Erythroblast (primary cell): ENCODE measurements at regions not wholly inside any gene's neighbourhood (a gene's known extent, or its start where the extent isn't known, plus 50 kb on each side); places are given as distances from the start of the nearest gene placed in this dataset.
"Not testable (repeated sequence)": the region's sequence is repeated elsewhere in the genome, so short reads cannot be mapped to it uniquely, and the experiment has no call there.

Experiments used
- DNase-seq, 2 experiments: peaks; one replicate each; lab custom pipeline; 2025; lab: John Stamatoyannopoulos, UW
- GATA1 ChIP-seq: IDR thresholded peaks from 2 replicates; pipeline ENCODE4 v1.6.1; 2011; ENCODE audit warnings: low read depth, mild to moderate bottlenecking, control low read depth, low read length, moderate library complexity
- POLR2A ChIP-seq: IDR thresholded peaks from 2 replicates; pipeline ENCODE4 v1.6.1; 2011; ENCODE audit warnings: mild to moderate bottlenecking, low read length

DNA sequence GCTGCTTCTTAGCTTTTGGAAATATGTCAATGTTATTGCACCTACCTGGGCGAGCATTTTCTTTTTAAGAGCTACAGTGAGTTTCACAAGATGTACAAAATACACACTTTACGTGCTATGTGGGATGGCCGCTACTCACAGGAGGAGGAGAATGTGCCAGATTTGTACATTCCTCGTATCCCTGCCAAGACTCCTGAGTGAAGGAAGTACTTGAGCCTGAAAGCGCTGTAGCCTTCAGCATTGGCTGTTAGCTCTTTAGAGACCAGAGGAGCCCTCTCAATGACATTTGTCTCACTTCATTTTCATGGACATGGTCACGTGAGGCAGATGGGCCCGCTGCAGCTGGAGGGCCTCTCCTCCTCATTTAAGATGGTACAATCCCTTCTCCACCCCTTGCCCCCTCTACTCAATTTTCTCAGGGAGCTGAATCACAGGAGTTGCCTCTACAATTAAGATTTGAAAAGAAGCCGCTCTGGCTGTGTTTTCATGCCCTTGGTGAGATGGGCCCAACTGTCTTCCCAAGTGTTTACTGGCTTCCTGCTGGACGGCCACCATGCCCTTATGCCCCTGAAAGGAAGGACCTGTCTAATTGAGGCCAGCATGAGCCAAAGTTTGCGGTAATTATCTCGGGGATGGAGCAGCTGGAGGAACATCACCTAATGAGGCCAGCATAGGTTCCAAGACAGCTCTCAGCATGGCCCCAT, 442.6 kb downstream of the PRDM2 start:
- no peak for DNase-seq
- TF ChIP-seq GATA1 (no peak), POLR2A (no peak)

DNA sequence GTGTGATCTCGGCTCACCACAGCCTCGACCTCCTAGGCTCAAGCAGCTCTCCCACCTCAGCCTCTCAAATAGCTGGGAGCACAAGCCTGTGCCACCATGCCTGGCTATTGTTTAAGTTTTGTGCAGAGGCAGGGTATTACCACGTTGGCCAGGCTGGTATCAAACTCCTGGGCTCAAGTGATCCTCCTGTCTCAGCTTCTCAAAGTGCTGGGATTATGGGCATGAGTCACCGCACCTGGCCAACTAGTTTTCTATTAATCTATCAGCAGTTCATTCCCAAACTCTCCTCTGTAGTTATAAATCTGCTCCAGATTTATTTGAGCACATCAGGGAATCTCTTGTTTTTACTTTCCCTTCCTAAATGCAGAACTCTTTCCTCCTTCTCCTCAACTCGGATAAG, 443.8 kb downstream of the PRDM2 start:
- DNase-seq = no peak
- TF ChIP-seq GATA1 (no peak), POLR2A (no peak)

DNA sequence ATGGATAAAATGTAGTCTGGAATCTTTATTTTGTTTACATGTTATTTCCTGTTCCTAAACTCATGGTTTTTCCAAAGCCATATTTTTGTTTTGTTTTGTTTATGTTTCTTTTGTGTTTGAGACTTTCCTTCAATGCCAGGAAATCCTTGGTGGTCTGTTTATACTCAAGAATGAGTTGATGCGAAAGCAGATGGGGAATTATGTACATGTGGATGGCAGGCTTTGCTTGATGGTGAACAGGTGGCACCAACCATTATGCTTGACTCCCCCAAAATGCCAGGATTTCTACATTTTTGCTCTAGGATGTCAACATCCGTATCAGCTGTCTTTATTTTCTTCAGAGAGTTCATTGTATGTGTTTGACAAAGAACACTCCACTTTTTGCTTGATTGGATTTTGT, 448.5 kb downstream of the PRDM2 start:
- no peak for TF ChIP-seq GATA1
- TF ChIP-seq POLR2A = no peak

DNA sequence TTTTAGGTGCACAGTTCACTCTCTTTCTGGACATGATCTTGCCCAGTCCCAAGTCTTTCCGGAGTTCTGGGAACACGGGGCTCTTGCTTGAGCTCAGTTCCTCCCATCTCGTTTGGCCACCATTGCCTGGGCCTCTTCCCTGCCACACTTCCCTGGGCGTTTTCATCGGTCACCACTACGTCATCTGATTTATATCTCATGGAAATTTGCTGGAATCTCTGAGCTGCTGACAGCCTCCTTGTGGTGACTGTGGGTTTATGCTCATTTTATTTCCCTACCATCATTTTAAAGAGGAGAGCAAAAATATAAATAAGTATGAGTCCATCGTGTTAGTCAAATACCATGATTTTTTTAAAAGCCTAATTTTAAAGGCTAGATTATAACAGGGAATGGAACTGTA, 449.1 kb upstream of the KAZN start:
- no peak for DNase-seq
- TF ChIP-seq GATA1 (no peak), POLR2A (no peak)

More for the DNA sequence above, 448.5 kb downstream of the PRDM2 start:
- no peak for DNase-seq

DNA sequence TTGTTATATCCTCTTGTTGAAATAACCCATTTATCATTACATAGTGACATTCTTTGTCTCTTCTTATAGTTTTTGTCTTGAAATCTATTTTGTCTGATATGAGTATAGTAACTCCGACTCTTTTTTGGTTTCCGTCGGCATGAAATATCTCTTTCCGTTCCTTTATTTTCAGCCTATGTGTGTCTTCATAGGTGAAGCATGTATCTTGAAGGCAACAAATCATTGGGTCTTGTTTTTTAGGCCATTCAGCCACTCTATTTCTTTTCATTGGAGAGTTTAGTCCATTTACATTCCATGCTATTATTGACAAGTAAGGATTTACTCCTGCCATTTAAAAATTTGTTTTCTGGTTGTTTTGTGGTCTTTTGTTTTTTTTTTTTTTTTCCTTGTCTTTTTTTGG, 441.9 kb upstream of the KAZN start:
- TF ChIP-seq POLR2A (no peak), GATA1 (no peak)
- no peak for DNase-seq

DNA sequence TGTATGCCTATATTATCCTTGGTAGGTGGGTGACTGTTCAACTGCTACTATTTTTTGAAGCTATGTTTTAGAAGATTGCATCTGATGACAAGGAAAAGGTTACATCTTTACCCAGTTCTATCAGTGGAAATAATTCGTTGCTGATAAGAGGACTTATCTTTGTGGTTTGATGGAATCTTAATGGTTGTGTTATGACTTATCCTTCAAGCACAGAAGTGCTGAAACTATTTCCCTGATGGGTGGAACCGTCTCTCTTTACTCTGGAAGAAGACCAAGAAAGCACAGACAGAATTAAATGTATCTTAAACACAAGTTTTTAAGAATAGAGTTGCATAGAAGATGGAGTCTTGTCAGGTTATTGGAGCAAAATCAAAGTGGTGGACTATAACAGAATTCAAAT, 437.7 kb upstream of the KAZN start:
- no peak for TF ChIP-seq GATA1
- TF ChIP-seq POLR2A = no peak
- DNase-seq = no peak

DNA sequence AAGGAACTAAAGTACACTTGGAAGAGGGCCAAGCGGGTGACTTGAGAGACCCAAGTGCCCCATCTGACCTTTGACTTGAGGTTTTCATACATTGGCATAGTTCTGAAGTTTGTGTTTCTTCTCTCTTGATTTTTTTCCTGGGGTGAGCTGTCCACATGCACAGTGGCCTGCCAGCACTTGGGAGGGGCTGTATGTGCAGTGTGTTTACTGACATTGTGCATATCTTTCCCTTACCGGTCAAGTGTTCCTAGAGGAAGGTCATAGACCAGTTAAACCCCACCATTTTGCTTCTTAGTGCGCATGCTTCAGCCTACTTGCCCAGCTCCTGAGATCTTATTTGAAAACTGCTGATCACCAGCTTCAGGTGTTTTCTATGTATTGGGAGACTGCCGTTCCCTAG, 435.2 kb upstream of the KAZN start:
- TF ChIP-seq POLR2A (no peak), GATA1 (no peak)
- DNase-seq = no peak

DNA sequence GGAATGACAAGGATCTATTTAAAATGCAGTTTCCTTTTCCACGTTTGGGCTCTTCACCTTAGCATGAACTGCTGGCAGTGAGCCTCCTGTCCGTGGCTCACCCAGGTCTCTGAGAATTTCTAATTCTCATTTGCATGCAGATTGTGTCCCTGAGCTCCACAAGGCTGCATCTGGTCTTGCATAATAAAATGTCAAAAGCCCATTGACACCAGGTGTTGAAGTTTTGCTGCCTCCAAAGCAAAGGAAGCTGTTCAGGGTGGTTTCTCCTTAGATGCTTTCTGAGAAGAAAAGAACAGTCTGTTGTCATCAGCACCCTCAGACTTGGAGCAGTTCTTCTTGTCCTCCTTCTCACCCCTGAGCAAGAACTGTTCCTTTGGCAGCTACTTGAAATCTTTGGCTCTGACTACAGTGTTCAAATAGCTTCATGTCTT, 433.1 kb upstream of the KAZN start:
- no peak for DNase-seq

DNA sequence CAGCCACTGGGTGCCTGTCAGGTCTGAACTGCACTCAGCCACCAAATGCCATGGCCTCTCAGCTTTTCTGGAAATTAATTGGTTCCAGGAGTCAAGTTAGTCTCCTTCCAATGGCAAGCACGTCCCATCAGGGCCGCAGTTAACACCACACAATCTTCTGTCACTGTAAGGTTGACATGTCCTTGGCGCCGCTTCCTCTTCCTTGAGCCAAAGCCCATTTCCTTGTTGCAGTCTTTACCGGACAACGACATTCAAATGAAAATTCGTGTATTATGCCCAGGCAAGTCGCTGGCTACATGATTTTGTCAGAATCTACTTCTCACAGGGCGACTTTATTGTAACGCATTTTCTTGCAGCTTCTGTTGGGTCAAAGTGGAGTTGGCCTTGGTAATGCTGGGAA, 430.6 kb upstream of the KAZN start:
- TF ChIP-seq GATA1 = no peak
- TF ChIP-seq POLR2A = no peak
- DNase-seq = no peak

More for the DNA sequence above, 433.1 kb upstream of the KAZN start:
- TF ChIP-seq POLR2A (no peak), GATA1 (no peak)

DNA sequence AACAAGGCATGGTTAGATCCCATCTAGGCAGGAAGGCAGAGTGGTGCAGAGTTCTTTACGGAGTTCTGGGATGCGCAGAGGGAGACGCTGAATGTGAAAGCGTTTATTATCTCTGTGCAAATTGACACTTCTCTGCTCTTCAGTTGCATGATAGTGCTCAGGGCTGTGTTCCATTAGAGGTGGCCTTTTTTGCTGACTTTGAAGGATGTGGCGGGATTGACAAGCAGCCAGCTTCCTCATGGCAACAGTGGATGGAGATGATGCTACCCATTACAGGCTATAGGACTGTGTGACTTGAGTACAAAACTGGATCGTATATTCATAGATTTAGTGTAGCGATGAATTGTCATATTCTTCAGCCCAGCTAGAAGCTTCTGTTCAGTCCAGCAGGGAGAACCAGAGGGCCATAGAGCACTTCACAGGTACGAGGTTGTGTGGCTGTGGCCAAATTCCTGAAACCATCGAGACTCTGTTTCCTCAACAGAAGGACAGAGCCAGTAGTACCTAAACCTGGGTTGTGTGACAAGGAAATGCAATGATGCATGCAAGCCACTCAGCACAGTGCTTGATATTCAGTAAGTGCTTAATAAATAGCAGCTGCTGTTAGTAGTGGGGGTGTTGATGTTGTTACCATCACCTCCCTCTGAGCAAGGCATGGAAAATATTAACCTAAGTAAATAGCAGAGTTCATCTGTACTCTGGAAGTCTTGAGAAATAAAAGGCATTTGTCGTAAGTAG, 430.0 kb upstream of the KAZN start:
- no peak for TF ChIP-seq GATA1
- no peak for TF ChIP-seq POLR2A
- DNase-seq = no peak

DNA sequence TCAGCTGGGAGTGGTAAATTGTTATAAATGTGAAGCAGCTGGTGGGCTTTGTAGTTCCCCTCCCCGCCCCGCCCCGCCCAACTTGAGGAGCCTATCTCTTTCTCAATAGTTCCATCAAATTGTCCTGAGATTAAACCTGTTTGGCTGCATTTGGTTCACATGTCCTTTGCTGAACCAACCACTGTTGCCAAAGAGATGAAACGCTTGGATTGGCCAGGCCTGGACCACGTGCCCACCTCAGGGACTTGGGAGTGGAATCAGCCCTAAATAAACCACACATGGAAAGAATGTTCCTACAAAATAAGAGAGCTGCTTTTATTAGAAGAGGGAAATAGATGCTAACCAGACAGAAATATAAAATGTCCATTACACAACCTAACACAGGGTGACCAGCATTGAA, 424.9 kb upstream of the KAZN start:
- TF ChIP-seq POLR2A = no peak
- TF ChIP-seq GATA1 = no peak
- DNase-seq = no peak

DNA sequence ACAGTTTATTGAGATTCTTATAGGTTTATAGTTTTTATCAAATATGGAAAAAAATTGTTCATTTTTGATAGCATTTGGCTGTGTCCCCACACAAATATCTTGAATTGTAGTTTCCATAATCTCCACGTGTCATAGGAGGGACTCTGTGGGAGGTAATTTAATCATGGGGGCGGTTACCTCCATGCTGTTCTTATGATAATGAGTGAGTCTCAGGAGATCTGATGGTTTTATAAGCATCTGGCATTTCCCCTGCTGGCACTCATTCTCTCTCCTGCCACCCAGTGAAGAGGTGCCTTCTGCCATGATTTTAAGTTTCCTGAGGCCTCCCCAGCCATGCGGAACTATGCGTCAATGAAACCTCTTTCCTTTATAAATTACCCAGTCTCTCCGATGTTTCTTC, 420.6 kb upstream of the KAZN start:
- DNase-seq = not testable (repeated sequence)

DNA sequence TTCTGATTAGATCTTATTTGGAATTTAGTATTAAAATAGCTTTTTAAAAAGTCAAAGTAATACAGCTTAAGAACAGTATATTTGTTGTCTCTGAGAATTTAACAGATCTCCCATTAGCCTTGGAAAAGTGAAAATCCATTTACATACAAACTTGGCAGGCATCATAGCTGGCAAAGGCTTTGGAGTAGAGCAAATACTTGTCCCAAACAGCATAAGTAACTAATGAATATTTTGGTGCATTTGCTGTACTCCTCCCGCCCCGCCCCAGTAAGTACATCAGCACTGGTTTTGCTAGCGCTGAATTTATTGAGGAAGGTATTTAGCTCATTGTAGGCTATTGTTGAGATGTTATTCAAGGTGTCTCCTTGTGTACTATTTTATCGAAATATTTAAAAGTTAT, 417.7 kb upstream of the KAZN start:
- TF ChIP-seq GATA1 (no peak), POLR2A (no peak)
- DNase-seq = no peak

DNA sequence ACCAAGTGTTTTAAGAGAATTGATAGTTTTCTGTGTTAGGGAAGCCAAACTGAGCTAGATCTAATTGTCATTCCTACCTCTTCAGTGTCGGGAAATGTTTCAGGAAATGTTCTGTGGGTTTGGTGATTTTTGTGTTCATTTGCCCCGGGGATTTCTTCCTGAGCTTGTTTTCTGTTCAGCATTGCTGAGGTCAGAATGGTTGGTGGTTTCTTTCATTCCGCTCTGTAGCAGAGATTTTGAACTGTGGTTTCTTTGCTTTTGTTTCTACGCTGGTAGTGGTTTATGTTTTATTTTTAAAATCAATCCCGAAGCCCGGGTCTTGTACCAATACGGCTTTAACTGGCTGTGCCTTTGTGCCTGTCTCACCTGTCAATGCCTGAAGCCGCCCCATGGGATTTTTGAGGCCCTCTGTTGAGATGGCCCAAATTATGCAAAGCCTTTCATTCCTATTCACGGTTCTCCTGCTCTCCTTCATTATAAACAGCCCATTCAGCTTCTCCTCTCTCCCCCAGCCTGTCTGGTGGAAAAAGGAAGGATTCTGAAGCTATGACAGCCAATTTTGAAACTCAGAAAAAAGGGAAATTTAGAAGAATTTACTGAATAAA, 417.2 kb upstream of the KAZN start:
- no peak for DNase-seq
- no peak for TF ChIP-seq GATA1
- TF ChIP-seq POLR2A = no peak
